Body of pancreas (tissue), 4 donors: ENCODE measurements at regions not wholly inside any gene's neighbourhood (a gene's known extent, or its start where the extent isn't known, plus 50 kb on each side); places are given as distances from the start of the nearest gene placed in this dataset.
A peak's percentile ranks its signal among the peaks of the same experiment; 100 is the strongest.

ENCODE experiments used
- ATAC-seq: fragments of 150-250 bp; one replicate; pipeline ENCODE4 v1.9.1; 2016
- DNase-seq, 4 donors: peaks; one replicate each; pipeline ENCODE4 v3.0.0-alpha.2; 2019
- H3K27ac ChIP-seq, 4 donors: fragments of 200-600 bp; sonication (generic); 1 replicate in 3 of 4; 2 replicates in 1 of 4; pipeline versions ENCODE4 v1.5.1 to v1.6.1; 2016 to 2019; ENCODE audit warnings: mild to moderate bottlenecking in 1 of 4, mixed read lengths in 1 of 4, moderate library complexity in 1 of 4
- H3K27me3 ChIP-seq, 2 donors: fragments of 200-600 bp; sonication (generic); one replicate each; pipeline ENCODE4 v1.6.0; 2016; ENCODE audit warnings: mild to moderate bottlenecking in 1 of 2
- H3K36me3 ChIP-seq, 2 donors: fragments of 200-600 bp; sonication (generic); replicated peaks in 1 of 2; 2 replicates each; pipeline ENCODE4 v1.5.1; 2016; ENCODE audit warnings: low read depth in 2 of 2; ENCODE audit not compliant: insufficient read depth in 1 of 2
- H3K4me1 ChIP-seq: fragments of 200-600 bp; sonication (generic); one replicate; pipeline ENCODE4 v1.6.0; 2016
- H3K4me3 ChIP-seq, 2 donors: fragments of 200-600 bp; sonication (generic); 1 replicate in 1 of 2; 2 replicates in 1 of 2; pipeline ENCODE4 v1.5.1; 2016 to 2019
- H3K9me3 ChIP-seq, 3 donors: fragments of 200-600 bp; sonication (generic); 1 replicate in 2 of 3; 2 replicates in 1 of 3; pipeline ENCODE4 v1.5.1; 2016
- POLR2A ChIP-seq, 3 donors: fragments of 450-650 bp; IDR thresholded peaks; one replicate each; pipeline ENCODE4 v1.6.1; 2016; ENCODE audit warnings: antibody characterized with exemption in 3 of 3, mild to moderate bottlenecking in 2 of 3
- WGBS, 2 donors: methylation state at CpG; one replicate each; pipeline ENCODE4 v1.1.5; 2017; 5-methylcytosine and 5-hydroxymethylcytosine counted together
- intact Hi-C: fragments of 100-400 bp; cut with DNase I; formaldehyde crosslinking; loops from one replicate; pipeline ENCODE4 v1.15.1; 2023
- TF ChIP-seq, protein P1 (sequence below), 7 experiments: fragments of 450-650 bp in 4 of 7; fragments of 200-600 bp in 3 of 7; sonication (generic) in 3 of 7; IDR thresholded peaks; one replicate each; pipeline ENCODE4 v1.5.1; 2016 to 2019; ENCODE audit warnings: antibody characterized with exemption in 7 of 7

DNA sequence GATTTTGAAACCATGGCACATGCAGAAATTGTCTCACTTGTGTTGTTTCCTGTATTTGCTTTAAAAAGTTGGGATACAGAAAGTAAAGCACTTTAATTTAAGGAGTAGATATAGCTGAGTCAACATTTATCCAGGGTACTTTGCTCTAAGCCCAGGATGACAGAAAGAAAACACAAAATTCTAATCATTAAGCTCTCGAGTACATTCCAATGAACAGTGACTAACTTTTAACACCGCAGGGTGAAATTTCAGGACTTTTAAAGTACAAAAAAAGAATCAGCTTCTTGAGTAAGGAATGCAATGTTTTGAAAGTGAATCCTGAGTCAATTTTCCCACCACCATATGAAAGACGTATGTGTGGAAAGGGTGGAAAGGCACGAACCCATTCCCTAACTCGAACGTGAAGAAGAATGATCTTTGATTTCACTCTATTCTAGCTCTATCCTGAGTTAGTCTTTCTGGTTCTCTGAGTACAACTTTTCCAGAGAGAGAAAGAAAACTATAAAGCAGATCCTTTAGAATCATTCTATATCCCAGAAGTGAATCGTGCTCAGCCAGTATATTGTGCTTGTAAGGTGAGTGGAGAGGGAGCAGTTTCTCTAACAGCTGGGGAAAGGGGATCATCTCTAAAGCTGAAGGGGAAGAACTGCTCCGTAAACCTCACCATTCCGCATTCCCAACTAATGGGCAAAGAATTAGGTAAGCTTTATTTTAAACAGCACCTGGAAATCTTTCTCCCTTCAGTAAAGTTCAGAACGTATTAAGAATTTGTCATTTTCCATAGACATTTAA, 779.0 kb upstream of the FLRT2 start:
- Histone ChIP-seq H3K4me1 (peaks cover 15% of the 10 kb centered on the region), H3K9me3 (no peaks in the 10 kb centered on the region), H3K4me3 (no peak overlapping the region), H3K27ac (peak overlapping the region; percentile 18 to 64 (median 24)), H3K27me3 (no peaks in the 10 kb centered on the region), H3K36me3 (no peaks in the 10 kb centered on the region)
- DNase-seq (no peak), ATAC-seq (peak; percentile 71)
- TF ChIP-seq, protein P1, sequence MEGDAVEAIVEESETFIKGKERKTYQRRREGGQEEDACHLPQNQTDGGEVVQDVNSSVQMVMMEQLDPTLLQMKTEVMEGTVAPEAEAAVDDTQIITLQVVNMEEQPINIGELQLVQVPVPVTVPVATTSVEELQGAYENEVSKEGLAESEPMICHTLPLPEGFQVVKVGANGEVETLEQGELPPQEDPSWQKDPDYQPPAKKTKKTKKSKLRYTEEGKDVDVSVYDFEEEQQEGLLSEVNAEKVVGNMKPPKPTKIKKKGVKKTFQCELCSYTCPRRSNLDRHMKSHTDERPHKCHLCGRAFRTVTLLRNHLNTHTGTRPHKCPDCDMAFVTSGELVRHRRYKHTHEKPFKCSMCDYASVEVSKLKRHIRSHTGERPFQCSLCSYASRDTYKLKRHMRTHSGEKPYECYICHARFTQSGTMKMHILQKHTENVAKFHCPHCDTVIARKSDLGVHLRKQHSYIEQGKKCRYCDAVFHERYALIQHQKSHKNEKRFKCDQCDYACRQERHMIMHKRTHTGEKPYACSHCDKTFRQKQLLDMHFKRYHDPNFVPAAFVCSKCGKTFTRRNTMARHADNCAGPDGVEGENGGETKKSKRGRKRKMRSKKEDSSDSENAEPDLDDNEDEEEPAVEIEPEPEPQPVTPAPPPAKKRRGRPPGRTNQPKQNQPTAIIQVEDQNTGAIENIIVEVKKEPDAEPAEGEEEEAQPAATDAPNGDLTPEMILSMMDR (IDR thresholded peaks at IDR 0.05) = no peak
- TF ChIP-seq POLR2A (IDR thresholded peaks at IDR 0.05) = no peak
- 12 to 17% methylated on average over 10 of the region's 10 CpGs for WGBS, 2 donors
- intact Hi-C loops = no loop called here

DNA sequence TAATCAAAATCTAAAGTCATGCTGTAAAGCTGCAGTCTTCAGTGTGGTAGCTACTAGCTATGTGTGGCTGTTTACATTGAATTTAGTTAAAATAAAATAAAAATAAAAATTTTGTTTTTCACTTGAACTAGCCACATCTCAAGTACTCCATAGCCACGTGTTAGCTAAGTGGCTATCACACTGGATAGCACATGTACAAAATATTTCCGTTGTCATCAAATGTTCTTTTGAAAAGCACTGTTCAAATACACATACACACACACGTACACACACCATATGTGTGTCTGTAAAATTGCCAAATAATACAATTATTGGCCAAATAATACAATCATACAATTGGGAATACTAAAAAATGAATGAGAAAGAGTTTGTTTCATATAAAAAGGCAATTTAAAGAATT, 778.2 kb upstream of the FLRT2 start:
- Histone ChIP-seq H3K9me3 (no peaks in the 10 kb centered on the region), H3K27ac (no peak overlapping the region), H3K36me3 (no peaks in the 10 kb centered on the region), H3K4me1 (peaks cover 15% of the 10 kb centered on the region), H3K4me3 (no peak overlapping the region), H3K27me3 (no peaks in the 10 kb centered on the region)
- ATAC-seq = peak; percentile 76
- WGBS, 2 donors = 25 to 46% methylated on average over 3 of the region's 3 CpGs
- no peak for DNase-seq
- TF ChIP-seq POLR2A (IDR thresholded peaks at IDR 0.05) = no peak
- TF ChIP-seq, protein P1 (IDR thresholded peaks at IDR 0.05) = no peak
- intact Hi-C loops = no loop called here

DNA sequence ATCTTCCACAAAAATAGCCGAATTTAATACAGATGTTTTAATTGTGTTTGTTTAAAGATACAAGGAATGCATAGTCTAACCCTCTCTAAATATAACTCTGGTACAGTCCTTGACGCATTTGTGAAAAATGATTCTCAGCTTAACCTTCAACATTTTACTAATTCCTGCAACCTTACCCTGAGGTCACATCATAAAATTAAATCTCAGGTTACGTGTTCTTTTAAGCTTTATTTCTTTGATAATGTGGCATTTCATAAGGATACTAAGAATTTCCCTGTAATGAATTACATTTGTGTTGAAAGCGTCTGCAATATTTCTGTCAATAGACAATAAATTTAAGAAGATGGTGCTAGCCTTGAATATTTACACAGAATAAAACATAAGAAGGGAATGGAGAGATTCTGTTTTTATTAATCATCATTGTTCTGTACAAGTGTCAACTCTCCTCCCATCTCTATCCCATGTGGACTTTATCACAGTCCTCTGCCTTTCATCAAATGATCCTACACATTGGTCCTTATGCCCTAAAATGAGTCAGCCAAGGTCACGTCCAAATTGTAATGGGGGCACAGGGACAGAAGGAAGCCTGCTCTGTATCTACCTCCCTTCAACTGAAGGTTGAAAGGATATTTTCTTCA, 769.3 kb upstream of the FLRT2 start:
- no peaks in the 10 kb centered on the region for H3K36me3 ChIP-seq
- TF ChIP-seq, protein P1 (IDR thresholded peaks at IDR 0.05) = no peak
- no peak for TF ChIP-seq POLR2A (IDR thresholded peaks at IDR 0.05)
- ATAC-seq = no peak

DNA sequence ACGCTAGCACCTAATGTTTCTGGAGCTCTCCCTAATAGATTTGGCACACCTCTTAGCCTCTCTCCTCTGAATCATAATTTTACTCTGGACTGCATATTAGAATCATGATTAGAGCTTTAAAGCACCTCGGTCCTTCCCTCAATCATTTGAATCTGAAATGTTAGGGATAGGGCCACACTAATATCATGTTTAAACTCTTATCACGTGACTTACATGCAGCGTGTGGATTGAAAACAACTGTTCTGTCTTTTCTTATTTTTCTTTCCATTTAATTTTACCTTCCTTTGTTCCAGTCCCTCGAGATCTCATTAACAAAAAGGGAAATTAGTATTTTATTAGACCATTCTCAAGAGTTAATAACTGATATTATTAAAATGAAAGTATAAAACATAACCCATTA, 762.5 kb upstream of the FLRT2 start:
- 90 to 94% methylated on average over 5 of the region's 5 CpGs for WGBS, 2 donors
- Histone ChIP-seq H3K9me3 (no peaks in the 10 kb centered on the region), H3K4me1 (no peaks in the 10 kb centered on the region), H3K27me3 (no peaks in the 10 kb centered on the region), H3K4me3 (no peak overlapping the region), H3K27ac (no peak overlapping the region), H3K36me3 (no peaks in the 10 kb centered on the region)
- no peak for DNase-seq
- no peak for TF ChIP-seq POLR2A (IDR thresholded peaks at IDR 0.05)
- TF ChIP-seq, protein P1 (IDR thresholded peaks at IDR 0.05) = no peak
- intact Hi-C loops = no loop called here
- no peak for ATAC-seq

More for the DNA sequence above, 769.3 kb upstream of the FLRT2 start:
- no peaks in the 10 kb centered on the region for H3K4me1 ChIP-seq
- intact Hi-C loops = no loop called here
- H3K4me3 ChIP-seq = no peak overlapping the region
- WGBS, 2 donors = 55 to 62% methylated on average over 5 of the region's 5 CpGs
- DNase-seq = no peak
- no peaks in the 10 kb centered on the region for H3K9me3 ChIP-seq
- H3K27ac ChIP-seq = no peak overlapping the region
- H3K27me3 ChIP-seq = no peaks in the 10 kb centered on the region
